ENCODE measurements at regions not wholly inside any gene's neighbourhood (a gene's known extent, or its start where the extent isn't known, plus 50 kb on each side); places are given as distances from the start of the nearest gene placed in this dataset.

GRCh38 chr7:101699881-101700823, 71.1 kb upstream of the MYL10 start:
- TF ChIP-seq CTCF (IDR thresholded peaks at IDR 0.05; ENCODE audit: low read depth, low read length, missing input control) (no peak), REST (IDR thresholded peaks at IDR 0.05) (no peak), YY1 (IDR thresholded peaks at IDR 0.05) (no peak), TAF1 (conservative IDR thresholded peaks at IDR 0.05) (no peak), MAX (IDR thresholded peaks at IDR 0.05) (no peak), EGR1 (IDR thresholded peaks at IDR 0.05; ENCODE audit: low read depth in 2 of 2) (no peak), ZBTB33 (IDR thresholded peaks at IDR 0.05) (no peak), ATF3 (IDR thresholded peaks at IDR 0.05) (no peak), RAD21 (IDR thresholded peaks at IDR 0.05) (no peak), JUND (IDR thresholded peaks at IDR 0.05) (no peak)

Data from liver (tissue), 3 donors.